ENCODE measurements at regions not wholly inside any gene's neighbourhood (a gene's known extent, or its start where the extent isn't known, plus 50 kb on each side); places are given as distances from the start of the nearest gene placed in this dataset.

DNA sequence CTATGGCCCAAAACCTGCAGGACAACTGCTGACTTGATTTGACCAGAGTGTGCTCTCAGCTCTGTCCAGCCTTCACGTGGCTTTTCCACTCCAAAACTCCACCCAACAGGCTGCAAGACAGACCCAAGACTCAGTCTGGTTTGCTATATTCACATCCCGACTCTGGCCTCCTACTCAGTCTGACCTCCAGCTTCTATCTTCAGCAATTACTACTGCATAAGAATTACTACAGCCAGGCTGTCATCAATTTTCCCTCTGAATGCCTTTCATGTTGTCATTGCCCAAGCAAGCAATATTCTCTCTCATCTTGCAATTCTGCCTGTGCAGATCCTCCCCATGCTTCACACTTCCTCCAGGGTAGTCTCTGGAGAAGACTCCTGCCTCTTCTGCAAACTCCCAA, 53.6 kb upstream of the GYPC start:
- no TSS peak for BruUV-seq (replicated peaks)
- Mint-ChIP-seq H3K27me3 (ENCODE audit: insufficient read depth, unreplicated experiment) (no peaks in the 10 kb centered on the region), H3K27ac (ENCODE audit: low read depth, unreplicated experiment) (no peak overlapping the region), H3K36me3 (ENCODE audit: insufficient read depth, unreplicated experiment) (no peaks in the 10 kb centered on the region), H3K4me1 (ENCODE audit: insufficient read depth, unreplicated experiment) (peaks cover 10% of the 10 kb centered on the region), H3K4me3 (ENCODE audit: unreplicated experiment) (no peak overlapping the region), H3K9me3 (ENCODE audit: unreplicated experiment) (peaks cover 24% of the 10 kb centered on the region)
- TF ChIP-seq, protein P1, sequence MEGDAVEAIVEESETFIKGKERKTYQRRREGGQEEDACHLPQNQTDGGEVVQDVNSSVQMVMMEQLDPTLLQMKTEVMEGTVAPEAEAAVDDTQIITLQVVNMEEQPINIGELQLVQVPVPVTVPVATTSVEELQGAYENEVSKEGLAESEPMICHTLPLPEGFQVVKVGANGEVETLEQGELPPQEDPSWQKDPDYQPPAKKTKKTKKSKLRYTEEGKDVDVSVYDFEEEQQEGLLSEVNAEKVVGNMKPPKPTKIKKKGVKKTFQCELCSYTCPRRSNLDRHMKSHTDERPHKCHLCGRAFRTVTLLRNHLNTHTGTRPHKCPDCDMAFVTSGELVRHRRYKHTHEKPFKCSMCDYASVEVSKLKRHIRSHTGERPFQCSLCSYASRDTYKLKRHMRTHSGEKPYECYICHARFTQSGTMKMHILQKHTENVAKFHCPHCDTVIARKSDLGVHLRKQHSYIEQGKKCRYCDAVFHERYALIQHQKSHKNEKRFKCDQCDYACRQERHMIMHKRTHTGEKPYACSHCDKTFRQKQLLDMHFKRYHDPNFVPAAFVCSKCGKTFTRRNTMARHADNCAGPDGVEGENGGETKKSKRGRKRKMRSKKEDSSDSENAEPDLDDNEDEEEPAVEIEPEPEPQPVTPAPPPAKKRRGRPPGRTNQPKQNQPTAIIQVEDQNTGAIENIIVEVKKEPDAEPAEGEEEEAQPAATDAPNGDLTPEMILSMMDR (IDR thresholded peaks at IDR 0.05; ENCODE audit: unreplicated experiment), result no peak
- DNase-seq (ENCODE audit: unreplicated experiment), result no peak
- ChIA-PET POLR2A (interaction anchor here (0.6 kb wide), 1 partner anchor 264 kb away, joined by 4 read pairs; no protein-coding TSS in a partner anchor), CTCF (interaction anchor here (0.7 kb wide), 1 partner anchor 1686 kb away, joined by 7 read pairs; no protein-coding TSS in a partner anchor)
- intact Hi-C loops (cut with micrococcal nuclease), result no loop called here

Data from MCF 10A (cell line).